22Rv1 (cell line): ENCODE measurements at regions not wholly inside any gene's neighbourhood (a gene's known extent, or its start where the extent isn't known, plus 50 kb on each side); places are given as distances from the start of the nearest gene placed in this dataset.

ENCODE experiments used
- H3K27ac ChIP-seq: fragments of 450-650 bp; 2 replicates; pipeline ENCODE4 v1.5.1; 2017
- CTCF ChIP-seq: fragments of 450-650 bp; IDR thresholded peaks from 2 replicates; pipeline ENCODE4 v1.5.1; 2017; ENCODE audit warnings: mild to moderate bottlenecking
- ZFX ChIP-seq: fragments of 450-650 bp; IDR thresholded peaks from 2 replicates; pipeline ENCODE4 v1.6.1; 2017; ENCODE audit warnings: antibody characterized with exemption, borderline replicate concordance

GRCh38 chr2:146776596-146776995 lies 1068.2 kb upstream of the ACVR2A start:
- TF ChIP-seq CTCF (no peak), ZFX (no peak)

GRCh38 chr2:146771531-146771930 lies 1073.3 kb upstream of the ACVR2A start:
- no peak for TF ChIP-seq CTCF
- TF ChIP-seq ZFX = no peak
- no peak overlapping the region for H3K27ac ChIP-seq

More at GRCh38 chr2:146776596-146776995, 1068.2 kb upstream of the ACVR2A start:
- no peak overlapping the region for H3K27ac ChIP-seq

- H3K27ac ChIP-seq = no peak overlapping the region
- TF ChIP-seq ZFX = no peak
- no peak for TF ChIP-seq CTCF
Observed at GRCh38 chr2:146764301-146764700, 1080.5 kb upstream of the ACVR2A start.

GRCh38 chr2:146762786-146763185 lies 1082.0 kb upstream of the ACVR2A start:
- TF ChIP-seq ZFX (no peak), CTCF (no peak)
- H3K27ac ChIP-seq = no peak overlapping the region

- TF ChIP-seq CTCF (no peak), ZFX (no peak)
- H3K27ac ChIP-seq = no peak overlapping the region
Observed at GRCh38 chr2:146754606-146755005, 1090.2 kb upstream of the ACVR2A start.

- no peak overlapping the region for H3K27ac ChIP-seq
- TF ChIP-seq ZFX = no peak
- TF ChIP-seq CTCF = no peak
Observed at GRCh38 chr2:146748046-146748445, 1096.8 kb upstream of the ACVR2A start.

GRCh38 chr2:146741260-146741659 lies 1103.6 kb upstream of the ACVR2A start:
- no peak overlapping the region for H3K27ac ChIP-seq
- TF ChIP-seq ZFX = no peak
- no peak for TF ChIP-seq CTCF
